ENCODE measurements at regions not wholly inside any gene's neighbourhood (a gene's known extent, or its start where the extent isn't known, plus 50 kb on each side); places are given as distances from the start of the nearest gene placed in this dataset.
"Not testable (repeated sequence)": the region's sequence is repeated elsewhere in the genome, so short reads cannot be mapped to it uniquely, and the experiment has no call there.

DNA sequence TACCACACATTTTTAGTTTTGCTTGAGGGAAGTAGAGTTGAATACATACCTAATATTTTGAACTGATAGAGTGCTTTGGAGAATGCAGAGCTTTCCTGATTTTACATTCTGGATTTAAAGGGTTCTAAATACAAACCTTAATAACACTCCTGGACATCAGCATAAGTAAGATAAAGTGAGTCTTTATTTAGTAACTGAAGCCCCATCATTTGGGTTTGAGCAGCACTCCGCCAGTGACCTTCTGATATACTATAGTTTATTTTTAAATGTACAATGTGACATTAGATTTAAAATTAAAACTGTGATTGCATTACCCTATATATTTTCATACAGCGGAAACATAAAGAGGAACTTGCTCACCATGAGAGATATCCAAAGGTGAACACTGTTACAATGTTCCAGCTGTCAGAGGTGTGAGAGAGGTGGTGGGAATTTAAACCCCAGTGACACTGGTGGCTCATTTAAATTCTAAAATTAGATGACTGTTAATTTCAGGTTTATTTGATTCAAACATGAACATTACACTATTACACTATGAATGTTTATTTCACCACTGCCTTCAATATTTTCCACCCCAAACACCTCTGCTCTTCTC is 203.0 kb upstream of the PCSK5 start:
- WGBS (ENCODE audit: insufficient coverage, low lambda C conversion rate) = no CpG with 5 or more reads among the region's 2 CpGs
- Histone ChIP-seq H3K4me1 (ENCODE audit: control insufficient read depth, insufficient read depth, low read length) (no peaks in the 10 kb centered on the region), H3K4me3 (ENCODE audit: low read length) (no peak overlapping the region), H3K36me3 (ENCODE audit: control insufficient read depth, insufficient read depth, low read length) (no peaks in the 10 kb centered on the region), H3K27me3 (ENCODE audit: control insufficient read depth, insufficient read depth, low read length) (no peaks in the 10 kb centered on the region), H3K27ac (ENCODE audit: low read length) (no peak overlapping the region), H3K9me3 (ENCODE audit: control insufficient read depth, low read depth, low read length) (no peaks in the 10 kb centered on the region)
- no peak for DNase-seq

DNA sequence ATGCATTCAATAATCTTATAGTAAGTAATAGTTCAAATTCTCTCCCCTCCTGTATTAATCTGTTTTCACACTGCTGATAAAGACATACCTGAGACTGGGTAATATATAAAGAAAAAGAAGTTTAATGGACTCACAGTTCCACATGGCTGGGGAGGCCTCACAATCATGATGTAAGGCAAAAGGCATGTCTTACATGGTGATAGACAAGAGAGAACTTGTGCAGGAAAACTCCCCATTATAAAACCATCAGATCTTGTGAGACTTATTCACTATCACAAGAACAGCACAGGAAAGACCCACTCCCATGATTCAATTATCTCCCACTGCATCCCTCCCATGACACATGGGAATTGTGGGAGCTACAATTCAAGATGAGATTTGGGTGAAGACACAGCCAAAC is 199.9 kb upstream of the PCSK5 start:
- H3K27ac ChIP-seq (ENCODE audit: low read length); H3K4me3 ChIP-seq (ENCODE audit: low read length); DNase-seq; H3K27me3 ChIP-seq (ENCODE audit: control insufficient read depth, insufficient read depth, low read length); H3K9me3 ChIP-seq (ENCODE audit: control insufficient read depth, low read depth, low read length); H3K4me1 ChIP-seq (ENCODE audit: control insufficient read depth, insufficient read depth, low read length); H3K36me3 ChIP-seq (ENCODE audit: control insufficient read depth, insufficient read depth, low read length): not testable (repeated sequence)

DNA sequence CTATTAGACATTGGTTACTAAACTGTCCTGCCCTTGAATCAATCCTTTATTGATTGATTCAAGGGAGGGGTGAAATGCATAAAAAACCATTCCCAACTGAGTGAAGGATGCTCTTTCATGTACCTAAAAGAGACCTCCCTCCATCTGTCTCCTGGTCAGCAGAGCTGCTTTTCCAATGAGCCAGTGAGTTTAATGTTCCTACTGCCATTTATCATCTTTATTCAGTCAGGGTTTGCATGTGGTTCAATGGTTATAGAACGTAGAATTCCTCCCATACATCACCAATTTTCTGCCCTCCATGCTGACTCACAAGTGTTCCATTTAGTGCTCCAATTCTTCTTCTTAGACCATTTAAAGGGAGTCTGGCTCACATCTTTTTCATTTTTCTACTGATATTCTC is 199.1 kb upstream of the PCSK5 start:
- Histone ChIP-seq H3K27ac (ENCODE audit: low read length) (no peak overlapping the region), H3K27me3 (ENCODE audit: control insufficient read depth, insufficient read depth, low read length) (no peaks in the 10 kb centered on the region), H3K9me3 (ENCODE audit: control insufficient read depth, low read depth, low read length) (no peaks in the 10 kb centered on the region), H3K36me3 (ENCODE audit: control insufficient read depth, insufficient read depth, low read length) (no peaks in the 10 kb centered on the region), H3K4me1 (ENCODE audit: control insufficient read depth, insufficient read depth, low read length) (no peaks in the 10 kb centered on the region), H3K4me3 (ENCODE audit: low read length) (no peak overlapping the region)
- DNase-seq = no peak
- 80% methylated on average over 1 of the region's 1 CpG for WGBS (ENCODE audit: insufficient coverage, low lambda C conversion rate)

DNA sequence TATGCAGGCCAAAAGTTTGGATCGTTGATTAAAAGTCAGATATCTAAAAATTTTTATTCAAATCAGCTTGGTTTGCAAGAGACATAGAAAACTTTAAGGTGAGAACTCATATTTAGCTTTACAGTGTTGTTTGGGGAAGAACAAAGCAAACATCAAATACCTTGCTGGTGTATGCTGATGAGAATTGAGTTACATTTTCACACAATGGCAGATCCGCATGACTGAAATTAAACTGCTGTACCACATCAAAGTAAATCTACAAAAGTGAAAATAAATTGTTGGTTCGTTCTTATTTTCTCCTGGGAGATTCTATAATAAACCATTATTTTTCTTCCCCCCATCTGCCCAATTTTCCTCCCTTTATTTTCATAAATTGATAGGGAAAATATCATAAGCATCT is 198.2 kb upstream of the PCSK5 start:
- WGBS (ENCODE audit: insufficient coverage, low lambda C conversion rate) = 89% methylated on average over 3 of the region's 3 CpGs
- no peak overlapping the region for H3K27ac ChIP-seq (ENCODE audit: low read length)
- H3K9me3 ChIP-seq (ENCODE audit: control insufficient read depth, low read depth, low read length) = no peaks in the 10 kb centered on the region
- DNase-seq = no peak
- H3K4me1 ChIP-seq (ENCODE audit: control insufficient read depth, insufficient read depth, low read length) = no peaks in the 10 kb centered on the region
- H3K36me3 ChIP-seq (ENCODE audit: control insufficient read depth, insufficient read depth, low read length) = no peaks in the 10 kb centered on the region
- no peaks in the 10 kb centered on the region for H3K27me3 ChIP-seq (ENCODE audit: control insufficient read depth, insufficient read depth, low read length)
- no peak overlapping the region for H3K4me3 ChIP-seq (ENCODE audit: low read length)

DNA sequence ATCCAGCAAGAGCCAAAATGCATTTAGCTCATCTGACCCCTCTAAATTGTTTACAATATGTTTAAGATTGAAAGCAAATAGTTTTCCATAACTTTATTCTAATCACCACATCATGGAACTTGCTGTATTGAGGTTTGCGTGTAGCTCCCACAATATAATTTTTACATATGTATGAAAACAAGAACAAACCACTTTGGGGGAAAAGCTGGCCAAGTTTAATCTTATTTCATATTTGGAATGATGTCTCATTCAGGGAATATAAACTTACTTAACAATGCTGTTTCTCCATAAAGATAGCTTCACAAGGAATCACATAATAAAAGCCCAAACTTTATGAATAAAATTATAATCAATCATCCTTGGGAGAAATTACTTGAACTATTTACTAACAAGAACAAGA is 194.6 kb upstream of the PCSK5 start:
- Histone ChIP-seq H3K27me3 (ENCODE audit: control insufficient read depth, insufficient read depth, low read length) (no peaks in the 10 kb centered on the region), H3K9me3 (ENCODE audit: control insufficient read depth, low read depth, low read length) (no peaks in the 10 kb centered on the region), H3K4me1 (ENCODE audit: control insufficient read depth, insufficient read depth, low read length) (no peaks in the 10 kb centered on the region), H3K27ac (ENCODE audit: low read length) (no peak overlapping the region), H3K4me3 (ENCODE audit: low read length) (no peak overlapping the region), H3K36me3 (ENCODE audit: control insufficient read depth, insufficient read depth, low read length) (no peaks in the 10 kb centered on the region)
- DNase-seq = no peak
- WGBS (ENCODE audit: insufficient coverage, low lambda C conversion rate) = no CpG with 5 or more reads among the region's 1 CpG

DNA sequence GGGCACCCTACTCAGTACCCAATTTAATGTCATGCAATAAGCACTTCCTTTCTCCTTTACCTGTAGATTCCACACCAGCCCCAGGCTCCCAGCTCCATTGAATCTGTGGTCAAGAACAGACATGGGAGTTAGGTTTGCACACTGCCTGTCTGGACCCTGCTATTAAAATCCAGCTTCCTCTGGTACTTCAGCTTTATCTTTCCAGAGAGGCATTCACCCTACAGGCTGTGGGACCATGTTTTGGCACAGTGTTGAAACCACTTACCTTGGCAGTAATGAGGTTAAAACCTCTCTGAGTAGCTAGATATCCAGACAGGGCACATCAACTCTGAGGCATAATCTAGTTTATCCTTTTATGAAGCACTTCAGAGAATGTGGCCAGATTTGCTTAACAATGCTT is 191.5 kb upstream of the PCSK5 start:
- DNase-seq = no peak
- Histone ChIP-seq H3K4me1 (ENCODE audit: control insufficient read depth, insufficient read depth, low read length) (no peaks in the 10 kb centered on the region), H3K27me3 (ENCODE audit: control insufficient read depth, insufficient read depth, low read length) (no peaks in the 10 kb centered on the region), H3K4me3 (ENCODE audit: low read length) (no peak overlapping the region), H3K36me3 (ENCODE audit: control insufficient read depth, insufficient read depth, low read length) (no peaks in the 10 kb centered on the region), H3K27ac (ENCODE audit: low read length) (no peak overlapping the region), H3K9me3 (ENCODE audit: control insufficient read depth, low read depth, low read length) (no peaks in the 10 kb centered on the region)

DNA sequence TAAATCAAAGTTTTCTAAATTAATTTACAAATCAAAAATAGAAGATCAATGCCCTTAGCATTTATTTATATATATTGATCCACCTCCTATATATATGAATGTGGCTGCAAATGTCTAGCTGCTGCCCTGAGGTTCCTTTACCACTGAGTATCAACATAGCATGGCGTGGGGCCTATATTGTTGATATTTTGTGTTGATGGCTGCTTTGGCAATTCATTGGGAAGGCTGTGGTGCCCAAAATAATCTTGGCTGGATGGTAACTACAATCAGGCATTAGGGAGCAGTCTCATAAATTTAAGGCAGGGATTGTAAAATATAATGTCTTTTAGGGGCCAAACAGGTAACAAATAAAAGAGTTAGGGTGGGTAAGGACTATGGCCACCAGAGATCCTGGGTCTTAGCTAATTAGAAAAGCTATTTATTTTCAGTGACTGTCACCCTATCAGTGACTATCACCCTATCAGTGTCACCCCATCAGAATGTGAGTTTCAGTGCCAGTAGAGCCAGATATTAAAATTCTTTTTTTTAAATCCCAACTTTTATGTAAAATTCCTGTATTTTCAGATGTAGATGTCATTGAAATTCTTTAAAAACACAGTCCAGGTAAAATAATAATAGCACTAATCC is 190.7 kb upstream of the PCSK5 start:
- Histone ChIP-seq H3K9me3 (ENCODE audit: control insufficient read depth, low read depth, low read length) (no peaks in the 10 kb centered on the region), H3K4me1 (ENCODE audit: control insufficient read depth, insufficient read depth, low read length) (no peaks in the 10 kb centered on the region), H3K36me3 (ENCODE audit: control insufficient read depth, insufficient read depth, low read length) (no peaks in the 10 kb centered on the region), H3K4me3 (ENCODE audit: low read length) (no peak overlapping the region), H3K27ac (ENCODE audit: low read length) (no peak overlapping the region), H3K27me3 (ENCODE audit: control insufficient read depth, insufficient read depth, low read length) (no peaks in the 10 kb centered on the region)
- DNase-seq = no peak
- no CpG with 5 or more reads among the region's 1 CpG for WGBS (ENCODE audit: insufficient coverage, low lambda C conversion rate)

DNA sequence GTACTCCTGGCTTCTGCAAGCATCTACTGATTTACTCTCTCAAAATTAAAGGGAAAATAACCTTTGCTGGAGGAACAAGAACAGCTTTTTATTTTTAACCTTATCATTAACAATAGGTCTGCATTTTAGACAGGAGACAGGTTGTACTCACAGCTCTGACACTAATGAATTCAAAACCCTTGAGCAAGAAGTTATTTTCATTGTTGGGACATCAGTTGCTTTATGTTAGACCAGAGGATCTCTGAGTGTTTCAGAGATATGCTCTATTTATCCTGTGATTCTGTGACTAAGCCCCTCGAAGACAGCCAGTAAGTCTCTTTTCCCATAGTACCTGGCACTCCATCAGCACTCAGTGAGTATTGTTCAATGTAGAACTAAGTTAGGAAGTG is 190.2 kb upstream of the PCSK5 start:
- Histone ChIP-seq H3K4me3 (ENCODE audit: low read length) (no peak overlapping the region), H3K27me3 (ENCODE audit: control insufficient read depth, insufficient read depth, low read length) (no peaks in the 10 kb centered on the region), H3K9me3 (ENCODE audit: control insufficient read depth, low read depth, low read length) (no peaks in the 10 kb centered on the region), H3K36me3 (ENCODE audit: control insufficient read depth, insufficient read depth, low read length) (no peaks in the 10 kb centered on the region), H3K4me1 (ENCODE audit: control insufficient read depth, insufficient read depth, low read length) (no peaks in the 10 kb centered on the region), H3K27ac (ENCODE audit: low read length) (no peak overlapping the region)
- no peak for DNase-seq
- WGBS (ENCODE audit: insufficient coverage, low lambda C conversion rate) = no CpG with 5 or more reads among the region's 1 CpG

DNA sequence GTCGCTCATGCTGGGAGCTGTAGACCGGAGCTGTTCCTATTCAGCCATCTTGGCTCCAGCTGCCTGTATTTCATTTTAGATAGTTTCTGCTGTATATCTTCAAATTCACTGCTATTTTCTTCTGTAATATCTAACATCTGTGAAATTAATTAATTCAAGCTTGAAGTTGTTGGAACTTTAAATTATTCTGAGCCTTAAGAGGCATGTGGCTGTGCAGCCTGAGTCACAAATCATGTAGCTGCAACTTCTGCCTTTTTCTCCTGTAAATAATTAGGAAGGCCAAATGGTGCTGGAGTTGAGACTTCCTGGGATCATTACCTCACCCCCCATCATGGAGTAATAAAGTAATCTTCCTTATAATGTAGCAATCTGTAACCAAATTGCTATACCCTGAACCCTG is 183.3 kb upstream of the PCSK5 start:
- Histone ChIP-seq H3K9me3 (ENCODE audit: control insufficient read depth, low read depth, low read length) (no peaks in the 10 kb centered on the region), H3K27me3 (ENCODE audit: control insufficient read depth, insufficient read depth, low read length) (no peaks in the 10 kb centered on the region), H3K27ac (ENCODE audit: low read length) (no peak overlapping the region), H3K4me3 (ENCODE audit: low read length) (no peak overlapping the region), H3K4me1 (ENCODE audit: control insufficient read depth, insufficient read depth, low read length) (no peaks in the 10 kb centered on the region), H3K36me3 (ENCODE audit: control insufficient read depth, insufficient read depth, low read length) (no peaks in the 10 kb centered on the region)
- no peak for DNase-seq
- WGBS (ENCODE audit: insufficient coverage, low lambda C conversion rate) = no CpG with 5 or more reads among the region's 2 CpGs

DNA sequence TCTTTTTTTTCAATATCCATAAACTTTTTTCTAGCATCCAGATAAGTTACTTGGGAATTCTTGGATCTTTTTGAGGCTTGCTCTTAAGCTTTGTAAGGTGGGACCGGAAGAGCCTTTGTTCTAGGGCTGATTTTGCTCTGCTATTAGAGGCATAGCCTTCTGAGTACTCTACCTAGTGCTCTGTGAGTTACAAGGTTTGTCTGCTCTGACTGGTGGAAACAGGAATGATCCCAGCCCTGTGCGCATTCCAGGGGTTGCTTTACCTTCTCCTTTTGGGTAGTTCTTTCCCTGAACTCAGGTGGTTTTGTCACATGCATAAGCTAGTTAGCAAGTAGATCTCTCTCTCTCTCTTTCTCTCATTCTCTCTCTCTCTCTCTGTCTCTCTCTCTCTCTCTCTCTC is 180.8 kb upstream of the PCSK5 start:
- Histone ChIP-seq H3K27me3 (ENCODE audit: control insufficient read depth, insufficient read depth, low read length) (no peaks in the 10 kb centered on the region), H3K27ac (ENCODE audit: low read length) (no peak overlapping the region), H3K9me3 (ENCODE audit: control insufficient read depth, low read depth, low read length) (no peaks in the 10 kb centered on the region), H3K4me1 (ENCODE audit: control insufficient read depth, insufficient read depth, low read length) (no peaks in the 10 kb centered on the region), H3K36me3 (ENCODE audit: control insufficient read depth, insufficient read depth, low read length) (no peaks in the 10 kb centered on the region), H3K4me3 (ENCODE audit: low read length) (no peak overlapping the region)
- no CpG with 5 or more reads among the region's 2 CpGs for WGBS (ENCODE audit: insufficient coverage, low lambda C conversion rate)
- no peak for DNase-seq

DNA sequence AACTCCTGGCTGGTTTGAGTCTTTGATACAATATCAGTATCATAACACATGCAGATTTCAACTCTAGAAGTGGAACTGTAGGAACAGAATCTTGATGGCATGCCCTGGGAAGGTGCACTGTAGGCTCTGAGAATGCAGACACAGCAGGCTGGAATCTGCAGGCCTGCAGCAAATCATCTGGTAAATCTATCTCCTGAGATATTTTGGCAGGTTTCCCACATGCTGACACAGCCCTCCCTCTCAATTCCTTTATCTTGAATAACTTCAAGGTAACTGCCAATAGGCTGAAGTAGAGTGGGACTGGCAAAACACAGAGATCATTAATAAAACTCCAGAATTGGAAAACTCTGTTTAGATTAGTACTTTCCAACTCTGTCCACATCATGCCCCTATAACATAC is 177.8 kb upstream of the PCSK5 start:
- H3K27me3 ChIP-seq (ENCODE audit: control insufficient read depth, insufficient read depth, low read length) = no peaks in the 10 kb centered on the region
- H3K27ac ChIP-seq (ENCODE audit: low read length) = no peak overlapping the region
- no peaks in the 10 kb centered on the region for H3K4me1 ChIP-seq (ENCODE audit: control insufficient read depth, insufficient read depth, low read length)
- H3K36me3 ChIP-seq (ENCODE audit: control insufficient read depth, insufficient read depth, low read length) = no peaks in the 10 kb centered on the region
- no peak for DNase-seq
- H3K4me3 ChIP-seq (ENCODE audit: low read length) = no peak overlapping the region
- H3K9me3 ChIP-seq (ENCODE audit: control insufficient read depth, low read depth, low read length) = no peaks in the 10 kb centered on the region

All from large intestine (tissue), 3 donors.